ENCODE measurements at regions not wholly inside any gene's neighbourhood (a gene's known extent, or its start where the extent isn't known, plus 50 kb on each side); places are given as distances from the start of the nearest gene placed in this dataset.

- ChIA-PET CTCF (interaction anchor here (0.7 to 2.3 kb wide), 3 partner anchors 11 to 32 kb away, joined by 3 to 8 read pairs (median 3); no protein-coding TSS in a partner anchor), POLR2A (no interaction called here)
- Histone ChIP-seq H3K36me3 (ENCODE audit: control insufficient read depth in 2 of 2, insufficient read depth in 1 of 2, low read length in 2 of 2) (no peaks in the 10 kb centered on the region), H3K4me1 (ENCODE audit: control insufficient read depth, insufficient read depth, low read length) (no peaks in the 10 kb centered on the region), H3K9me3 (ENCODE audit: control insufficient read depth, insufficient read depth, low read depth, low read length) (no peaks in the 10 kb centered on the region), H3K4me3 (ENCODE audit: low read depth, low read length) (no peak overlapping the region), H3K27ac (ENCODE audit: extremely low read depth, low read depth, low read length) (no peak overlapping the region)
- TF ChIP-seq ZIC2 (tag by site-specific recombination; IDR thresholded peaks at IDR 0.05) (peak; percentile 87), PRDM6 (tag by site-specific recombination; IDR thresholded peaks at IDR 0.05) (no peak), GLIS1 (tag by site-specific recombination; IDR thresholded peaks at IDR 0.05) (peak; percentile 70)
These were observed 75.2 kb upstream of the GALNT2 start for GRCh38 chr1:229991724-229992333.

GRCh38 chr1:229993060-229993459 lies 74.0 kb upstream of the GALNT2 start:
- POLR2A ChIA-PET, result no interaction called here
- CTCF ChIA-PET, result interaction anchor here (0.6 kb wide), 1 partner anchor 175 kb away, joined by 3 read pairs; no protein-coding TSS in a partner anchor
- no peaks in the 10 kb centered on the region for H3K36me3 ChIP-seq (ENCODE audit: control insufficient read depth in 2 of 2, insufficient read depth in 1 of 2, low read length in 2 of 2)
- TF ChIP-seq ZNF791 (tag by site-specific recombination; IDR thresholded peaks at IDR 0.05) (no peak), ZNF610 (tag by site-specific recombination; IDR thresholded peaks at IDR 0.05; ENCODE audit: borderline replicate concordance) (no peak), ZNF837 (tag by site-specific recombination; IDR thresholded peaks at IDR 0.05) (no peak), ZNF335 (tag by site-specific recombination; conservative IDR thresholded peaks at IDR 0.05) (no peak), ZNF274 (IDR thresholded peaks at IDR 0.05; ENCODE audit: low read length) (no peak), ZNF274 (tag by site-specific recombination; IDR thresholded peaks at IDR 0.05; ENCODE audit: borderline replicate concordance) (no peak), ZNF426 (tag by site-specific recombination; IDR thresholded peaks at IDR 0.05) (no peak)
- H3K4me1 ChIP-seq (ENCODE audit: control insufficient read depth, insufficient read depth, low read length), result no peaks in the 10 kb centered on the region
- no peaks in the 10 kb centered on the region for H3K9me3 ChIP-seq (ENCODE audit: control insufficient read depth, insufficient read depth, low read depth, low read length)
- no peak overlapping the region for H3K27ac ChIP-seq (ENCODE audit: extremely low read depth, low read depth, low read length)
- no peak overlapping the region for H3K4me3 ChIP-seq (ENCODE audit: low read depth, low read length)

GRCh38 chr1:229993894-229994293 lies 73.1 kb upstream of the GALNT2 start:
- H3K36me3 ChIP-seq (ENCODE audit: control insufficient read depth in 2 of 2, insufficient read depth in 1 of 2, low read length in 2 of 2), result no peaks in the 10 kb centered on the region
- ChIA-PET POLR2A (no interaction called here), CTCF (interaction anchor here (0.6 kb wide), 2 partner anchors 174 to 393 kb away, joined by 3 read pairs; no protein-coding TSS in a partner anchor)
- no peaks in the 10 kb centered on the region for H3K9me3 ChIP-seq (ENCODE audit: control insufficient read depth, insufficient read depth, low read depth, low read length)
- no peak overlapping the region for H3K4me3 ChIP-seq (ENCODE audit: low read depth, low read length)
- TF ChIP-seq ZNF133 (tag by site-specific recombination; IDR thresholded peaks at IDR 0.05), result peak; percentile 93
- no peak for TF ChIP-seq ZNF645 (tag by site-specific recombination; IDR thresholded peaks at IDR 0.05)
- TF ChIP-seq ZSCAN16 (tag by site-specific recombination; IDR thresholded peaks at IDR 0.05), result no peak
- no peak overlapping the region for H3K27ac ChIP-seq (ENCODE audit: extremely low read depth, low read depth, low read length)
- H3K4me1 ChIP-seq (ENCODE audit: control insufficient read depth, insufficient read depth, low read length), result no peaks in the 10 kb centered on the region

GRCh38 chr1:229999004-229999670 lies 67.9 kb upstream of the GALNT2 start:
- Histone ChIP-seq H3K9me3 (ENCODE audit: control insufficient read depth, insufficient read depth, low read depth, low read length) (no peaks in the 10 kb centered on the region), H3K27ac (ENCODE audit: extremely low read depth, low read depth, low read length) (no peak overlapping the region), H3K36me3 (ENCODE audit: control insufficient read depth in 2 of 2, insufficient read depth in 1 of 2, low read length in 2 of 2) (no peaks in the 10 kb centered on the region), H3K4me1 (ENCODE audit: control insufficient read depth, insufficient read depth, low read length) (no peaks in the 10 kb centered on the region), H3K4me3 (ENCODE audit: low read depth, low read length) (no peak overlapping the region)
- ChIA-PET CTCF (no interaction called here), POLR2A (no interaction called here)
- TF ChIP-seq ZBTB7A (tag by site-specific recombination; IDR thresholded peaks at IDR 0.05; ENCODE audit: low read depth) (no peak), ZBTB21 (tag by site-specific recombination; IDR thresholded peaks at IDR 0.05) (no peak), ZSCAN30 (tag by site-specific recombination; IDR thresholded peaks at IDR 0.05) (no peak), ZNF580 (tag by site-specific recombination; IDR thresholded peaks at IDR 0.05) (no peak), ZNF211 (tag by site-specific recombination; IDR thresholded peaks at IDR 0.05; ENCODE audit: low read depth) (no peak), WT1 (tag by site-specific recombination; IDR thresholded peaks at IDR 0.05) (no peak), ZIC2 (tag by site-specific recombination; IDR thresholded peaks at IDR 0.05) (peak; percentile 41; the same call in 1 of the 2 replicates)

All from HEK293 (cell line).